ENCODE measurements at regions not wholly inside any gene's neighbourhood (a gene's known extent, or its start where the extent isn't known, plus 50 kb on each side); places are given as distances from the start of the nearest gene placed in this dataset.

GRCh38 chr19:30790056-30790680 is 418.0 kb downstream of the ZNF536 start:
- Histone ChIP-seq H4K91ac (replicated peaks; ENCODE audit: insufficient read length, low read length) (no peak overlapping the region), H4K8ac (ENCODE audit: extremely low read depth, insufficient read depth, low read length) (no peak overlapping the region), H2AFZ (ENCODE audit: low read length) (no peak overlapping the region), H4K20me1 (replicated peaks in 1 of 2; ENCODE audit: control insufficient read depth in 1 of 2, insufficient read depth in 2 of 2, low read length in 2 of 2) (no peaks in the 10 kb centered on the region), H3K14ac (ENCODE audit: insufficient read length) (no peak overlapping the region), H2BK120ac (replicated peaks; ENCODE audit: low read depth, low read length) (no peak overlapping the region), H3K9ac (replicated peaks in 1 of 4; ENCODE audit: extremely low read depth in 1 of 4, low read depth in 3 of 4, low read length in 3 of 4) (no peak overlapping the region), H3K18ac (ENCODE audit: extremely low read depth, low read length) (no peak overlapping the region), H3K27me3 (replicated peaks in 1 of 4; ENCODE audit: control insufficient read depth in 3 of 4, extremely low read depth in 1 of 4, insufficient read depth in 3 of 4, low read length in 3 of 4) (no peaks in the 10 kb centered on the region), H2BK5ac (ENCODE audit: low read depth, low read length) (no peak overlapping the region), H3K36me3 (ENCODE audit: control insufficient read depth in 2 of 4, insufficient read depth in 4 of 4, low read length in 3 of 4) (no peaks in the 10 kb centered on the region), H2BK12ac (ENCODE audit: low read depth, low read length) (no peak overlapping the region), H4K5ac (ENCODE audit: insufficient read length, low read depth, low read length) (no peak overlapping the region), H2BK15ac (ENCODE audit: low read length) (no peak overlapping the region), H3K79me2 (ENCODE audit: control insufficient read depth in 1 of 2, insufficient read depth in 2 of 2, low read length in 2 of 2) (no peaks in the 10 kb centered on the region), H3K4me1 (replicated peaks in 1 of 4; ENCODE audit: control insufficient read depth in 3 of 4, insufficient read depth in 4 of 4, low read length in 3 of 4) (no peaks in the 10 kb centered on the region), H3K23ac (ENCODE audit: insufficient read length) (no peak overlapping the region), H3K4me2 (ENCODE audit: insufficient read depth in 1 of 2, low read depth in 2 of 2, low read length in 2 of 2) (no peak overlapping the region), H2AK5ac (ENCODE audit: low read depth, low read length) (no peak overlapping the region), H3K23me2 (ENCODE audit: low read depth, low read length) (no peaks in the 10 kb centered on the region), H3K4ac (replicated peaks; ENCODE audit: insufficient read length, low read depth, low read length) (no peak overlapping the region), H3K9me3 (ENCODE audit: insufficient read depth in 2 of 2, low read depth in 1 of 2, low read length in 1 of 2) (peaks cover 6% of the 10 kb centered on the region in 2 experiments; a peak in 2 of 4 replicates), H3K4me3 (ENCODE audit: extremely low read depth in 1 of 4, insufficient read depth in 2 of 4, low read depth in 3 of 4, low read length in 4 of 4) (no peak overlapping the region), H3K56ac (replicated peaks; ENCODE audit: insufficient read length, low read depth, low read length) (no peak overlapping the region), H3K27ac (ENCODE audit: low read depth, low read length) (no peak overlapping the region), H3K79me1 (ENCODE audit: low read depth, low read length) (no peaks in the 10 kb centered on the region), H2BK20ac (ENCODE audit: low read length) (no peak overlapping the region)
- DNase-seq (ENCODE audit: low read depth in 1 of 2, low spot score in 2 of 2) (no peak), FAIRE-seq (no peak)
- ChIA-PET POLR2A (ENCODE audit: partially characterized antibody) (no interaction called here), CTCF (ENCODE audit: partially characterized antibody) (interaction anchor here (1.0 to 6.8 kb wide), 3 partner anchors 10 to 1434 kb away, joined by 3 to 60 read pairs (median 6); no protein-coding TSS in a partner anchor)
- 94% methylated on average over 3 of the region's 3 CpGs; no CpG with 5 or more reads in 1 of the 2 experiments for WGBS, 2 experiments (ENCODE audit: extremely low coverage in 1 of 2, insufficient coverage in 1 of 2, insufficient read length in 1 of 2, insufficient replicate concordance in 2 of 2, low coverage in 1 of 2, low lambda C conversion rate in 2 of 2, missing lambda C conversion rate in 1 of 2)
- TF ChIP-seq KDM5A (IDR thresholded peaks at IDR 0.05; ENCODE audit: low read length) (no peak), EGR1 (IDR thresholded peaks at IDR 0.05; ENCODE audit: borderline replicate concordance, low read depth, low read length) (no peak), SIN3A (conservative IDR thresholded peaks at IDR 0.05 in 1 of 2, IDR thresholded peaks at IDR 0.05 in 1 of 2; ENCODE audit: low read depth in 1 of 2, low read length in 2 of 2) (no peak), USF2 (IDR thresholded peaks at IDR 0.05; ENCODE audit: low read length) (no peak), RAD21 (IDR thresholded peaks at IDR 0.05 in 1 of 2, conservative IDR thresholded peaks at IDR 0.05 in 1 of 2; ENCODE audit: low read depth in 2 of 2, low read length in 2 of 2) (no peak), PHF8 (conservative IDR thresholded peaks at IDR 0.05; ENCODE audit: low read depth, low read length) (no peak), EP300 (IDR thresholded peaks at IDR 0.05; ENCODE audit: borderline replicate concordance in 1 of 2, low read depth in 2 of 2, low read length in 2 of 2) (no peak), ATF2 (IDR thresholded peaks at IDR 0.05; ENCODE audit: low read length) (no peak), CHD2 (IDR thresholded peaks at IDR 0.05; ENCODE audit: low read length) (no peak), TAF1 (IDR thresholded peaks at IDR 0.05; ENCODE audit: low read depth, low read length) (no peak)
